HFFc6 (cell line): ENCODE measurements at regions not wholly inside any gene's neighbourhood (a gene's known extent, or its start where the extent isn't known, plus 50 kb on each side); places are given as distances from the start of the nearest gene placed in this dataset.

Experiments used
- DNase-seq: peaks from one replicate; pipeline ENCODE4 v3.0.0-alpha.2; 2018
- H3K27ac Mint-ChIP-seq: 2 replicates; pipeline ENCODE4 v1.8.0; 2020; ENCODE audit warnings: mild to moderate bottlenecking, mixed read lengths
- H3K27me3 Mint-ChIP-seq: 2 replicates; pipeline ENCODE4 v1.8.0; 2021; ENCODE audit warnings: mild to moderate bottlenecking, moderate library complexity, mixed read lengths; ENCODE audit not compliant: insufficient read depth
- H3K36me3 Mint-ChIP-seq: 2 replicates; pipeline ENCODE4 v1.8.0; 2021; ENCODE audit warnings: low read depth, mixed read lengths
- H3K4me1 Mint-ChIP-seq: 2 replicates; pipeline ENCODE4 v1.8.0; 2020; ENCODE audit warnings: low read depth, mixed read lengths
- H3K4me3 Mint-ChIP-seq: 2 replicates; pipeline ENCODE4 v1.8.0; 2020; ENCODE audit warnings: mild to moderate bottlenecking, moderate library complexity, mixed read lengths
- H3K9me3 Mint-ChIP-seq: 2 replicates; pipeline ENCODE4 v1.8.0; 2020; ENCODE audit warnings: mild to moderate bottlenecking, mixed read lengths
- TF ChIP-seq, protein P1 (sequence below): fragments of 200-600 bp; sonication (generic); IDR thresholded peaks from 2 replicates; pipeline ENCODE4 v1.5.0; 2021; ENCODE audit warnings: antibody characterized with exemption, mild to moderate bottlenecking

DNA sequence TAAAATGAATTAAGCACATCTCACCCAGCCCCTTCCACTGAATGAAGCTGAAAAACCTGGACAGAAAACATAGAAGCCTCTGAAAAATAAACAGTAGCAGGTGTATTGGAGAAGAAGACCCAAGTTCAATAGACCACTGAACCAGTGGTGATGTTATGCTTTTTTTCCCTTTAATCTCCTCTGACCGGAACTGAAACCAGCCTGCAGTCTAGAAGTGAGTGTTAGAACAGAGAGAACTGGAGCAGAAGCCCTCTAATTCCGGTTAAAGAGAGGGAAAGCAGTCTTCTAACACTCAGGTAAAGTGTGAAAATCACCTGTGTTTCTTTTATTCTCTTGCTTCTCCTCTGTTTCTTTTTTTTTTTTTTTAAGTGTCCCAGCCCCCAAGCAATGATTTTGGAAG lies 83.5 kb upstream of the CCL21 start:
- H3K9me3 Mint-ChIP-seq = no peaks in the 10 kb centered on the region
- H3K4me1 Mint-ChIP-seq = no peaks in the 10 kb centered on the region
- TF ChIP-seq, protein P1, sequence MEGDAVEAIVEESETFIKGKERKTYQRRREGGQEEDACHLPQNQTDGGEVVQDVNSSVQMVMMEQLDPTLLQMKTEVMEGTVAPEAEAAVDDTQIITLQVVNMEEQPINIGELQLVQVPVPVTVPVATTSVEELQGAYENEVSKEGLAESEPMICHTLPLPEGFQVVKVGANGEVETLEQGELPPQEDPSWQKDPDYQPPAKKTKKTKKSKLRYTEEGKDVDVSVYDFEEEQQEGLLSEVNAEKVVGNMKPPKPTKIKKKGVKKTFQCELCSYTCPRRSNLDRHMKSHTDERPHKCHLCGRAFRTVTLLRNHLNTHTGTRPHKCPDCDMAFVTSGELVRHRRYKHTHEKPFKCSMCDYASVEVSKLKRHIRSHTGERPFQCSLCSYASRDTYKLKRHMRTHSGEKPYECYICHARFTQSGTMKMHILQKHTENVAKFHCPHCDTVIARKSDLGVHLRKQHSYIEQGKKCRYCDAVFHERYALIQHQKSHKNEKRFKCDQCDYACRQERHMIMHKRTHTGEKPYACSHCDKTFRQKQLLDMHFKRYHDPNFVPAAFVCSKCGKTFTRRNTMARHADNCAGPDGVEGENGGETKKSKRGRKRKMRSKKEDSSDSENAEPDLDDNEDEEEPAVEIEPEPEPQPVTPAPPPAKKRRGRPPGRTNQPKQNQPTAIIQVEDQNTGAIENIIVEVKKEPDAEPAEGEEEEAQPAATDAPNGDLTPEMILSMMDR = no peak
- H3K4me3 Mint-ChIP-seq = no peak overlapping the region
- H3K27ac Mint-ChIP-seq = no peak overlapping the region
- H3K36me3 Mint-ChIP-seq = no peaks in the 10 kb centered on the region
- no peak for DNase-seq
- H3K27me3 Mint-ChIP-seq = peaks cover 11% of the 10 kb centered on the region

DNA sequence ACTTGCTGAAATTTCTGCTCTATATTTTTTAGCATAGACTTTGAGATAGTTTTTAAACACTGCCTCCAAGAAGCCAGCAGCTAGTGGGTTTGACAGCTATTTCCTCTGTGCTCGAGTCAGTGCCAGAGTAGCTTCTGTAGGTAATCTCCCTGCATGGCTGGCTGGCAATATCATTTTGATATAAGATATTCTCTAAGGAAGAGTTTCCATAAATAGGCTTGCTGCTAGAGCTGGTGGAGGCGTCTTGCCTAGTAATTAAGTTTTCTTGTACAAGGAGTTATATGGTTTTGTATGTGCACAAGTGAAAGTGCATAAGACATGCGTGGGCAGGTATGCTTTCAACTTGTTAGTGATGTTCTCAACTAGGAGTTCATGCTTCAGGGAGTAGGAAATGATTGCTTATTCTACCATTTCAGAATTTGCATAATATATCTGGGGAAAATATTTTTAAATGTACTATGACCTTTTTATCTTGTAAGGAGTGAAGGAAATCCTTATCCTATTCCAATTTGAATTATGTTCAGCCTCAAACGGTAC lies 74.1 kb upstream of the CCL21 start:
- Mint-ChIP-seq H3K4me3 (no peak overlapping the region), H3K9me3 (no peaks in the 10 kb centered on the region)

DNA sequence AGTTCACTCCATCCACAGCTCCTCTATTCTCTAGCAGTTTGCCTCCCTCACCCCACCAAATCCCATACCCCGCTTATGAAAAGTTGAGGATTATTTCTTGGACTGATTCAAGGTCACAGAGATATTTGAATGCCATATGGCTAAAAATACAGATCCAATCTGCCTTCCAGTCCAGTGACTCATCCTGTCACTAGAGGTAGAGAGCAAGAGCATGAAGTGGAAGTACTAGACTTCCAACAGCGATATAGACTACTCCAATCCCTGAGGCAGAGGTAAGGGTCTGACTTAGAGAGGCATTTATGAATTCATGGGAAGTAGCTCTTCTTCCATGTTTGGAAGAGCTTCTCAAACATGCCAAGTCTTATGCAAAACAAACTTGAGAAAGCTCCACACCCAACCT lies 72.4 kb upstream of the CCL21 start:
- TF ChIP-seq, protein P1 = no peak

More for the DNA sequence above, 74.1 kb upstream of the CCL21 start:
- Mint-ChIP-seq H3K27me3 (peaks cover 6% of the 10 kb centered on the region), H3K27ac (no peak overlapping the region), H3K36me3 (no peaks in the 10 kb centered on the region), H3K4me1 (no peaks in the 10 kb centered on the region)
- TF ChIP-seq, protein P1 = no peak
- no peak for DNase-seq

DNA sequence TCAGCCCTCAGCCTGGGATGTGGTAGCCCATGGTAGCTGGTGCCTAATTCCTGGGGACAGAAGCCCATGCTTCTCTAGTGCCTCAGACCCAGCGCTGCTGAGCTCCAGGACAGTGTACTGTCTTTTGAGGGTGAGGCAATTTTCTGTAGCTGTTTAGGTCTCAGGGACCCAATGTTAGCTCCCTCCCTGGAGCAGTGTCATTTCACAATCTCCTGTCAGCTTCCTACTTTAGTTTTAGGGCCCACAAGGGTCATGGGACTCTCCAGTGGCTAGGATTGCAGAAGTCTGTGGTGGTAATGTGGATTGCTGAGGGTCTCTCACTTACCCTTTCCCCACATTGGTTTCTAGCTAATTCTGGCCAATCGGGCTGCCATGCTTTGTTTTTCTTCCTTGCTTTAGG lies 67.7 kb upstream of the CCL21 start:
- TF ChIP-seq, protein P1 = no peak
- Mint-ChIP-seq H3K4me1 (no peaks in the 10 kb centered on the region), H3K27me3 (peaks cover 8% of the 10 kb centered on the region), H3K4me3 (no peak overlapping the region), H3K27ac (no peak overlapping the region), H3K9me3 (no peaks in the 10 kb centered on the region), H3K36me3 (no peaks in the 10 kb centered on the region)
- no peak for DNase-seq

More for the DNA sequence above, 72.4 kb upstream of the CCL21 start:
- no peak for DNase-seq
- Mint-ChIP-seq H3K27me3 (peaks cover 9% of the 10 kb centered on the region), H3K36me3 (no peaks in the 10 kb centered on the region), H3K4me3 (no peak overlapping the region), H3K27ac (no peak overlapping the region), H3K9me3 (no peaks in the 10 kb centered on the region), H3K4me1 (no peaks in the 10 kb centered on the region)

DNA sequence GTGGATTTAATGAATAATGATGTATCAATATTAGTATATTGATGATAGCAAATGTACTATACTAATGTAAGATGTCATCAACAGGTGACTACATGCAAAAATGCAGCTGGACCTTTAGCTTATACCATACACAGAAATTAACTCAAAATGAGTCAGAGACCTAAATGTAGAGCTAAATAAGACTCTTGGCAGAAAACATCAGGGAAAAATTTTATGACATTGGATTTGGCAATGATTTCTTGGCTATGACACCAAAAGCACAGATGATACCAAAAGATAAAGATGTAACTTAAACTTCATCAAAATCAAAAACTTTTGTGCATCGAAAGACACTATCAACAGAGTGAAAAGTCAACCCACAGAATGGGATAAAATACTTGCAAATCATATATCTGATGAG lies 64.0 kb upstream of the CCL21 start:
- peaks cover 9% of the 10 kb centered on the region for H3K27me3 Mint-ChIP-seq
- DNase-seq = no peak
- no peak overlapping the region for H3K4me3 Mint-ChIP-seq

More for the DNA sequence above, 64.0 kb upstream of the CCL21 start:
- Mint-ChIP-seq H3K27ac (no peak overlapping the region), H3K36me3 (no peaks in the 10 kb centered on the region), H3K9me3 (no peaks in the 10 kb centered on the region), H3K4me1 (no peaks in the 10 kb centered on the region)
- TF ChIP-seq, protein P1 = no peak
